GM18520 (cell line): ENCODE measurements at regions not wholly inside any gene's neighbourhood (a gene's known extent, or its start where the extent isn't known, plus 50 kb on each side); places are given as distances from the start of the nearest gene placed in this dataset.
"Not testable (repeated sequence)": the region's sequence is repeated elsewhere in the genome, so short reads cannot be mapped to it uniquely, and the experiment has no call there.

ENCODE experiments used
- ATAC-seq: cut with Tn5 transposase; IDR thresholded peaks from one replicate; pipeline ENCODE4 v1.9.1; 2021; ENCODE audit not compliant: unreplicated experiment

- ATAC-seq, result no peak
Measured at GRCh38 chr12:67716817-67717216, 68.3 kb downstream of the DYRK2 start.

DNA sequence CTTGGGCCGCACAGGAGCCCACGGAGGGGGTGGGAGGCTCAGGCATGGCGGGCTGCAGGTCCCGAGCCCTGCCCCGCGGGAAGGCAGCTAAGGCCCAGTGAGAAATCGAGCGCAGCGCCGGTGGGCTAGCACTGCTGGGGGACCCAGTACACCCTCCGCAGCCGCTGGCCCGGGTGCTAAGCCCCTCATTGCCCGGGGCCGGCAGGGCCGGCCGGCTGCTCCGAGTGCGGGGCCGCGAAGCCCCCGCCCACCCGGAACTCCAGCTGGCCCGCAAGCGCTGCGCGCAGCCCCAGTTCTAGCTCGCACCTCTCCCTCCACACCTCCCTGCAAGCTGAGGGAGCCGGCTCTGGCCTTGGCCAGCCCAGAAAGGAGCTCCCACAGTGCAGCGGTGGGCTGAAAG is 70.8 kb downstream of the DYRK2 start:
- not testable (repeated sequence) for ATAC-seq

DNA sequence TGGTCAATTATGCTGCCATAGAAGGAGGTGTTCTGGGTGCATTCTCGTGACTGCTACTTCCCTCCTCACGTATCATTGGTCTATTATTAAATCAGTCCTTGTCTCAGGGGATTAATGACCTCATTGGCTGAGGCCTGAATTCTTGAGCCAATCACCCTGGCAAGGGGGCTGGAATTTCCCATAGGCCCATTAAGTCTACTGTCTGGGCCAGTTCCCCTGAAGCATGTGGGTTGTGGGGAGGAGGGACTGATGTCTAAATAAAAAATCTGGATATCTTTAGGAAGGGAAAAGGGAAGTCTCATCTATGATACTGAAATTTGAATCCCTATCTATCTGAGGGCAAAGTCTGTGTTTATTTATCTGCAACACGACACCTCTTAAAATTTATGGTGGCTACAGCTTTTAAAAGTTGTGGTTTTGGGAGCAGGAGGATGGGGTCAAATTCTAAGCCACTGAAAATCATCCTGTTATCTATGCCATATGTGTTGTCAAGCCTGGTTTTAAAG is 71.9 kb downstream of the DYRK2 start:
- no peak for ATAC-seq

DNA sequence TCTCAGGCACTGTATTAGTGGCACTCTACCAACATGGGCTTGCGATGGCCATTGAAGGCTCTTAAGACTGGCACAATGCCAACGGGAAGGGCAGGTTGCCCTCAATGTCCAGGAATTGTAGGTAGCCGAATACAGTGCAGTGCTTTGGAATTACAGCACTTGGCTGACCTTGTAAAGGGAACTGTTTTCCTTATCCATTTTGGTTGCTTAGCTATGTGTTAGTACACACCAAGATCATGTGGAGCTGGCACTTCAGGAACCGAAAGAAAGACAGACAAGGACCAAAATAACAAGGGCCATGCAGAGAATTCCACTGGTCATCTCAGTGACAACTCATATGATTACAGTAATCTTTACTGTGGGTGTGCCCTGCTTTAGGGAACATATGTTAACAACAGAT is 72.7 kb downstream of the DYRK2 start:
- no peak for ATAC-seq

DNA sequence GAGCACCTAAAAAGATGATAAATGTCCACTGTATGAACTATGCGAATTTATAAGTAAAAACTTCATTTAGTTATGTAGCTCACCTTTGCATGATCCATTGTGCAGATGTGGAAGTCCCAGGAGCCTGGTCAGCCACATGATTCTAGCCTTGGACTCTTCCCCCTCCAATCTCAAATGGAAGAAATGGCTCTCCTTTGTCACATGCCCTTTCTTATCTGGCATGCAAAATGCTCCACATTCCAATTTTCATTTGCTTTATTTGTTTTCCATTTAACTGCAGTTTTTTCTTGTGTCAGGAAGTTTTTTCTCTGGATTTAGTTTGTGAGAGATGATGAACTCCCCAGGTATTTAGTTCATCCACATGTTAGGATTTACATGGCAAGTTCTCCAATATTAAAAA is 73.8 kb downstream of the DYRK2 start:
- no peak for ATAC-seq

- ATAC-seq, result no peak
Measured at GRCh38 chr12:67726868-67727267, 78.3 kb downstream of the DYRK2 start.

- ATAC-seq, result no peak
Measured at GRCh38 chr12:67727702-67728666, 79.4 kb downstream of the DYRK2 start.

DNA sequence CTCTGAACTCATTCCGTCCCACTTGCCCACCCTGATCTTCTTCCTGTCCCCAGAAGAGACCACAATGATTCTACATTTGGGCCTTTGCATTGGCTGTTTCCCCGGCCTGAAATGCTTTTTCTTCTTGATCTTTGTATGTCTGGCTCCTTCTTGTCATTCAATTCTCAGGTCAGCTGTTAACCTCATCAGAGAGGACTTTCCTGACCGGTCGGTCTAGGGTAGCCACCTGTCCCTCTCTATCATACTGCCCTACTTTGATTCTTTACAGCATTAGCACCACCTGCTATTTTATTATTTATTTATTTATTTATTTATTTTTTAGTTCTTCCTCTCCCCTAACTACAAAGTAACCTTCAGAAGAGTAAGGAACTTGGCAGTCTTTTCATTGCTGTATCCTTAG is 84.3 kb downstream of the DYRK2 start:
- no peak for ATAC-seq

DNA sequence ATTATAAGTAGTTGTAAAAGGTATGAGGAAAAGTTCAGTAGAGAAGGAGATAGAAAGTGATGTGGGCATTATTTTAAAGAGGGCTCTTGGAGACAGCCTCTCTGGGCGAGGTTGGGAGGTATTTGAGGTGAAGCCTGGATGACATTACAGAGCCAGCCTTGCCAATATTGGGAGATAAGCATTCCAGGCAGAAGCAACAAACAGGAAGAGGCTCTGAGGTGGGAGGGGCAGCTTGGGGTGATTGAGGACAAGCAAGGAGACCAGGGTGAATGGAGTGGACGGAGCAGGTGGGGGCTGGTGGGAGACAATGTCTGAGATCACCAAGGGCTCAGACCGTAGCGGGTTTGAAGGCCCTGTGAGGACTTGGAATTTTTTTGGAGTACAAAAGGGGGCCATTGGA is 87.3 kb downstream of the DYRK2 start:
- ATAC-seq, result no peak

DNA sequence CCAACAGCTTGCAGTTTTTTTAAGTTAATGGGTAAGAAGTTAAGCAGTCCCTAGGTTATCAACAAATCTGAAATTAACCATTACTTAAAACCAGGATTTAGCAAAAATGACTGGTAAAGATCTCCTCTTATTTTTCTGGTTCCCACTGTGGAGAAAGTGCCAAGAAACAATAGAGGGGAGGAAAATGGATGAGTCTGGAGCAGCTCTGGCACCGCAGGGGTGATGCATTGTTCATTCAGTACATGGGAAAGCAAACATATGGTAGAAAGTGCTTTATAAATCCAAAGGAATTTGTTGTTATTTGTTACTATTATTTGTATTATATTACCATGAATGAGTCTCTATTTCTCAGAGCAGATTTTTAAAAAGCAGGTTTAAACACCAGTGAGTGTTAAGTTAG is 92.2 kb downstream of the DYRK2 start:
- no peak for ATAC-seq

- no peak for ATAC-seq
Measured at GRCh38 chr12:67741270-67741669, 92.7 kb downstream of the DYRK2 start.

DNA sequence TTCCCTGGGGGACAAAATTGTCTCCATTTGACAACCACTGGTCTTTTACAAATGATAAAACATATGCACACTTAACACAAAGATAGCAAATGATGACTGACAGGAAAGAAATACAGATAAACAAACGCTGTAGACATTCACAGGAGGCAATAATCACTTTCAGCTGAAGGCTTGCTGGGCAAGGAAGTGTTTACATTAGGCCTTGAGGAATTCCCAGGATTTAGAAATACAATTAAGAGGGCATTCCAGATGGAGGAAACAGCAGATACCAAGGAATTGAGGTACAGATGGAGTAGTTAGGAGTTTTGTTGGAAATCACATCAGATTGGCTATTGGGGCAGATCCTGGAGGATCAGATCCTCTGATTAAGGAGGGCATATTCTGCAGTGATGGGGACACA is 93.9 kb downstream of the DYRK2 start:
- no peak for ATAC-seq

GRCh38 chr12:67747869-67748742 is 99.6 kb downstream of the DYRK2 start:
- ATAC-seq, result no peak

- ATAC-seq, result no peak
Measured at GRCh38 chr12:67748743-67749040, 100.1 kb downstream of the DYRK2 start.

DNA sequence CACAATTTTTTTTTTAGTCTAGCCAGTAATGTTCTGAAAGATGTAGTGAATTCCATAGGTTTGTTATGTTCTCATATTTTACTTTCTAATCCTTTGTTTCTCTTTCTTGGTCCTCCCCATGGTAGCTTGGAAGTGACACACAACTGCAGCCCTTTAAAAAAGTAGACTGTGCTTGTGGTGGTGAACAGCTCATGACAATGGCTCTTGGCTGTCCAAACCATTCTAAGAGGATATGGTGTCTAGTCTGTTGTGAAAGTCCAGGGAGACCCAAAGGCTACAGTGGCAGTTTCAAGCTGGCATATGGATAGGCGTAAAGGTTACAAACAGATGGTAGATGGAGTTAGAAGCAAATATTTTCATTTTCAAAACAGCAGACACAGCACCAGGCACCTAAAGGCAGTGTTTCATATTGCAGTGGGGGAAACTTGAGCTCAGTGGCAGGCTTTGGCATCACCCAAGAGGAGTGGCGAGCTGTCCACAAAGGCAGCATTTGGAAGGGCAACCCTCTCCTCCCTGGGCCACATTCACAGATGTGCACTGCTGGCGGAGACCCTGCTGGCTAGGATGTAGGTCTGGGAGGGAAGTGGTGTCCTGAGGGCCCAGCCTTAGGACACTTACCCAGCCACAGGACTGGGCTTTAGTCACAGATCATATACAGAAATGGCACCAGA is 102.1 kb downstream of the DYRK2 start:
- ATAC-seq, result no peak

- no peak for ATAC-seq
Measured at GRCh38 chr12:67751381-67751928, 102.9 kb downstream of the DYRK2 start.

- no peak for ATAC-seq
Measured at GRCh38 chr12:67752226-67752732, 103.7 kb downstream of the DYRK2 start.

DNA sequence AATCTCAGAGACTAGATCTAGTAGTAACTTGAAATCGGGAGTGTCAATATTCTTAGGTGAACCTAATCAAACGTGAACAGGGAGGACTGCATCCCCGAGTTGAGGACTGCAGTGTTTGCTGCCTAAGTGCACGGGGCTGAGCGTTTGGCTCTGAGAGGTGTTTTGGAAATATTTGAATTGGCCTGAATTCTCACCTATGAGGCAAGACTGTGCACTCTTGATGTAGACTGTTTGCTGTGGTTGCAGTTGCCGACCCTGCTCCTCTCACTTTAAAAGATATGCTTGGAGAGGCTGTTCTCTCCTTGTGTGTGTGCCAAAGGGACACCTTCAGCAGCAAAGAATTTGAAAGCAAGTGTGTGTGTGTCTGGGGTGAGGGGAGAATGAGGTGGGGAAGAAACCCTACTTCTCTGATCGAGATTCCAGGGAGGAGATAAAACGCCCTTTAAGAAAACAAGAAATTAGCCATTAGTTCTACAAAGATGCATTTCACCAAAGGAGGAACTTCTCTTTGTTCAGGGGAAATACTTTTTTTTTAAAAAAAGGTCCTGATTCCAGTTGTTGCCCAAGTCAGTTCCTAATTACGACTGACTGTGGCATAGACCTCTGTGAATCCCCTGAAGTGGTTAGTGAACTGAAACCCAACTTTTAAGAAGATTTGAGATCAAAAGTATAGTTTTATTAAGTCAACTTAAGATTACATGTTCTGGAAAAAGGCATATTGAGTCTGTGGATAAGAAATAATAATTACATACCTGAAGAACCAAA is 106.6 kb downstream of the DYRK2 start:
- ATAC-seq, result no peak

DNA sequence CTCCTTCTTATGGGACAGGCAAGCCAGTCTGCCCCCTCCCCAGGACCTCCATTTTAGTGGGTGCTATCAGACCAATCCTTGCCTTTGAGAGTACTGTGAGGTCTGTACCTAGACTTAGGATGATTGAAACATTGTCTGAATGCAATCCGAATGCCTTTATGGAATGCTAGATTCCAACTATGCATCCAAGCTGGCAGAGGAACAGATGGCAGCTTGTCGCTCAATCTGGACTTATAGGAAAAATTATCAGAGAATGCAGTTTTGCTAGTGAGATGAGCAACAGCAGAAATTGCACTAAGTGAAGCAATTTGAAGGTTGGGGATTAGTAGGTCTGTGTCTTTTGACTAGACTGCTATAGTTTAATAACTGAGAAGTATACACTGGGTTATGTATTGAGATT is 109.1 kb downstream of the DYRK2 start:
- no peak for ATAC-seq

DNA sequence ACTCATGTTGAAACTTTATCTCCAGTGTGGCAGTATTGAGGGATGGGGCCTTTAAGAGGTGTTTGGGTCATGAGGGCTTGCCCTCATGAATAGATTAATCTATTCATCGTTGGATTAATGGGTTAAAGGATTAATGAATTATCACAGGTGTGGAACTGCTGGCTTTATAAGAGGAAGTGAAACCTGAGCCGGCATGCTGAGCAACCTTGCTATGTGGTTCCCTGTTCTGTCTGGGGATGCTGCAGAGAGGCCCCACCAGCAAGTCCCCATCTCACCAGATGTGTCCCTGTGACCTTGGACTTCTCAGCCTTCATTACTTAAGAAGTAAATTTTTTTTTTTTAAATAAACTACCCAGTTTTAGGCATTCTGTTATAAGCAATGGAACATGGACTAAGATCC is 109.6 kb downstream of the DYRK2 start:
- peak; percentile 91 for ATAC-seq
